Duodenal mucosa (tissue), 2 donors: ENCODE measurements at regions not wholly inside any gene's neighbourhood (a gene's known extent, or its start where the extent isn't known, plus 50 kb on each side); places are given as distances from the start of the nearest gene placed in this dataset.

Experiments
- H3K27ac ChIP-seq: one replicate; pipeline ENCODE4 v1.7.0; 2013; ENCODE audit warnings: low read depth, low read length
- H3K27me3 ChIP-seq, 2 donors: one replicate each; pipeline ENCODE4 v1.7.0; 2013; ENCODE audit warnings: low read length in 2 of 2, control low read depth in 1 of 2; ENCODE audit not compliant: insufficient read depth in 2 of 2, control insufficient read depth in 1 of 2
- H3K36me3 ChIP-seq, 2 donors: one replicate each; pipeline ENCODE4 v1.7.0; 2013; ENCODE audit warnings: low read length in 2 of 2, control low read depth in 1 of 2; ENCODE audit not compliant: insufficient read depth in 2 of 2, control insufficient read depth in 1 of 2
- H3K4me1 ChIP-seq, 2 donors: one replicate each; pipeline ENCODE4 v1.7.0; 2013; ENCODE audit warnings: low read length in 2 of 2, control low read depth in 1 of 2; ENCODE audit not compliant: insufficient read depth in 2 of 2, control insufficient read depth in 1 of 2
- H3K4me3 ChIP-seq, 2 donors: one replicate each; pipeline ENCODE4 v1.7.0; 2013; ENCODE audit warnings: low read length in 2 of 2, low read depth in 1 of 2
- H3K9ac ChIP-seq, 2 donors: one replicate each; pipeline ENCODE4 v1.7.0; 2013; ENCODE audit warnings: low read length in 2 of 2, low read depth in 1 of 2
- H3K9me3 ChIP-seq, 2 donors: one replicate each; pipeline ENCODE4 v1.7.0; 2013; ENCODE audit warnings: low read length in 2 of 2, control low read depth in 1 of 2; ENCODE audit not compliant: control insufficient read depth in 1 of 2

GRCh38 chr3:166123088-166123487 lies 285.9 kb upstream of the BCHE start:
- Histone ChIP-seq H3K9me3 (no peaks in the 10 kb centered on the region), H3K4me1 (no peaks in the 10 kb centered on the region), H3K27ac (no peak overlapping the region), H3K9ac (no peak overlapping the region), H3K27me3 (no peaks in the 10 kb centered on the region), H3K36me3 (no peaks in the 10 kb centered on the region), H3K4me3 (no peak overlapping the region)

DNA sequence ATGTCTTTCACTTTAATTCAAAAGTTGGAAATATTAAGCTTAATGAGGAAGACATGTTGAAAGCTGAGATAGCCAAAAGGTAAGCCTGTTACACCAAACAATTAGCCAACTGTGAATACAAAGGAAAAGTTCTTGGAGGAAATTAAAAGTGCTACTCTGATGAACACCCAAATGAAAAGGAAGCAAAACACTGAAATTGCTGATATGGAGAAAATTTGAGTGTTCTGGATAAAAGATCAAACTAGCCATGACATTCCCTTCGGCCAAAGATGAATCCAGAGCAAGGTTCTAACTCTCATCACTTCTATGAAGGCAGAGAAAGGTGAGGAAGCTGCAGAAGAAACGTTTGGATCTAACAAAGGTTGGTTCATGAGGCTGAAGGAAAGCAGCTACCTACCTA lies 280.8 kb upstream of the BCHE start:
- Histone ChIP-seq H3K9me3 (no peaks in the 10 kb centered on the region), H3K4me1 (no peaks in the 10 kb centered on the region), H3K36me3 (no peaks in the 10 kb centered on the region), H3K4me3 (no peak overlapping the region), H3K27ac (no peak overlapping the region), H3K27me3 (no peaks in the 10 kb centered on the region), H3K9ac (no peak overlapping the region)

- Histone ChIP-seq H3K9me3 (no peaks in the 10 kb centered on the region), H3K9ac (no peak overlapping the region), H3K27ac (no peak overlapping the region), H3K36me3 (no peaks in the 10 kb centered on the region), H3K27me3 (no peaks in the 10 kb centered on the region), H3K4me1 (no peaks in the 10 kb centered on the region), H3K4me3 (no peak overlapping the region)
Observed at GRCh38 chr3:166114448-166114847, 277.2 kb upstream of the BCHE start.

DNA sequence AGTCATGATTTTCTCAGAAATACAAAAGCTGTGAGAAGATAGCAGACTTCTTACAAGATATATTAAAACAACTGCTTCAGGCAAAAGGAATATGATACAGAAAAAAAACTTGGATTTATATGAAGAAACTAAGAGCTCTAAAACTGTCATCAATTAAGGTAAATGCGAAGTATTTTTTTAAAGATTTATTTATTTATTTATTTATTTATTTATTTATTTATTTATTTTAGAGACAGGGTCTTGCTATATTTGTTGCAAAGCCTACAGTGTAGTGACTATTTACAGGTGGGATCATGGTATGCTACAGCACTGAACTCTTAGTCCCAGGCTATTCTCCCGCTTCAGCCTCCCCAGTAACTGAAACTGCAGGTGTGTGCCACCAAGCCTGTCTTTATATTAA lies 274.3 kb upstream of the BCHE start:
- Histone ChIP-seq H3K9me3 (no peaks in the 10 kb centered on the region), H3K4me3 (no peak overlapping the region), H3K27me3 (no peaks in the 10 kb centered on the region), H3K4me1 (no peaks in the 10 kb centered on the region), H3K36me3 (no peaks in the 10 kb centered on the region), H3K9ac (no peak overlapping the region), H3K27ac (no peak overlapping the region)

DNA sequence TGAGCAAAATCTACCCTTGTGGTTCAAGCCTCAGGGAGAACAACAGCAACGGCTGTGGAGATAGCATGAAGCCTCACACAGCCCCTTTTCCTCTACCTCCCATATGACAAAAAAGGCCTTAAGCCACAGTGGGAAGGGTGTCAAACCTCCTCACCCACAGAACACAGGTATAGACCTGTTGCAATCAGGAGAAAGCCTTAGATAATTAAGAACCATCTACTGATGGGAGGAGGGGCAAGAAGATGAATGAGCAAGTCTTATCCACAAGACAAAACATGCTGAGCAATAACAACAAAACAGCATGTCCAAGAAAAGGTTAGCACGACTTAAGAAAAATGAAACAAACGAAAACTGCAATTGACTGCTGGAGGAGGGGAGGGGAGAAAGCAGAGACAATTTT lies 272.9 kb upstream of the BCHE start:
- Histone ChIP-seq H3K9me3 (no peaks in the 10 kb centered on the region), H3K27me3 (no peaks in the 10 kb centered on the region), H3K9ac (no peak overlapping the region), H3K36me3 (no peaks in the 10 kb centered on the region), H3K4me3 (no peak overlapping the region), H3K4me1 (no peaks in the 10 kb centered on the region), H3K27ac (no peak overlapping the region)

DNA sequence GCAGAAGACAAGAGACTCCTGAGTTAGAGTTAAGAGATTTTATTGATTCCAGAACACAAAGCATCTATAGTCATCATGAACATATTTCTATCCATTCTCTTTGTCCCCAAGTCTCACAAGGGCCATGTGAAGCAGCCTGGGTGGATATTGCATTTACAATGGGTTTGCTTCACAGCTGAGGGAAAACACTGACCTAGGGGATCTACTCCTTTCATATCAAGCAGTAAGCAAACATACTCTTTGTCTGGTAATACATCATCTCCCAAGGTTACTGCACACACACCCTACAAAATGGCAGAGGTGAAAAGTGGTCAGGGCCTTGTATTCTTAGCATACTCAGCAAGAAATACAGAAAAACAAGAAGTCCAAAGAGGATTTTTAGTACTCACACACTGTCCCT lies 267.7 kb upstream of the BCHE start:
- no peak overlapping the region for H3K4me3 ChIP-seq
- H3K4me1 ChIP-seq = no peaks in the 10 kb centered on the region
- H3K27me3 ChIP-seq = no peaks in the 10 kb centered on the region
- H3K27ac ChIP-seq = no peak overlapping the region
- H3K9me3 ChIP-seq = no peaks in the 10 kb centered on the region
- H3K36me3 ChIP-seq = no peaks in the 10 kb centered on the region
- no peak overlapping the region for H3K9ac ChIP-seq

GRCh38 chr3:166100730-166101129 lies 263.5 kb upstream of the BCHE start:
- Histone ChIP-seq H3K4me3 (no peak overlapping the region), H3K9me3 (no peaks in the 10 kb centered on the region), H3K9ac (no peak overlapping the region), H3K4me1 (no peaks in the 10 kb centered on the region), H3K36me3 (no peaks in the 10 kb centered on the region), H3K27me3 (no peaks in the 10 kb centered on the region), H3K27ac (no peak overlapping the region)

DNA sequence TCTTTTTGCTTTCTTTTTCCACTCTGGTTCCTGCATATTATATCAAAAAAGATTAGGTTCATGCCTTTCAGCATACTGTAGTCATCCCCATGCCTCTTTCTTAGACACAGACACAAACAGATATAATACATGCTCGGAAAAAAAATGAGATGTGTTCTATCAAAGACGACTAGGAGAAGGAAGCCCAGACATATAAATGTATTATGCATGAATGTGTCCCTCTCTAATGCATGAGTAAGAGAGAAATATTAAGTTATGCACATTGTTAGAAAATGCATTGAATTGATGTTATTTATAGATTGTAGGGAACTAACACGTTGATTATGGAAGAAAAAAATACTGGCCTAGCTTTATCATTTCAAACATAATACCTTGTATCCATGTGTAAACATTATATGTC lies 252.4 kb upstream of the BCHE start:
- Histone ChIP-seq H3K9me3 (no peaks in the 10 kb centered on the region), H3K4me3 (no peak overlapping the region), H3K27me3 (no peaks in the 10 kb centered on the region), H3K27ac (no peak overlapping the region), H3K4me1 (no peaks in the 10 kb centered on the region), H3K36me3 (no peaks in the 10 kb centered on the region), H3K9ac (no peak overlapping the region)

- Histone ChIP-seq H3K9me3 (no peaks in the 10 kb centered on the region), H3K27ac (no peak overlapping the region), H3K27me3 (no peaks in the 10 kb centered on the region), H3K36me3 (no peaks in the 10 kb centered on the region), H3K4me3 (no peak overlapping the region), H3K9ac (no peak overlapping the region), H3K4me1 (no peaks in the 10 kb centered on the region)
Observed at GRCh38 chr3:166085164-166085856, 248.1 kb upstream of the BCHE start.

DNA sequence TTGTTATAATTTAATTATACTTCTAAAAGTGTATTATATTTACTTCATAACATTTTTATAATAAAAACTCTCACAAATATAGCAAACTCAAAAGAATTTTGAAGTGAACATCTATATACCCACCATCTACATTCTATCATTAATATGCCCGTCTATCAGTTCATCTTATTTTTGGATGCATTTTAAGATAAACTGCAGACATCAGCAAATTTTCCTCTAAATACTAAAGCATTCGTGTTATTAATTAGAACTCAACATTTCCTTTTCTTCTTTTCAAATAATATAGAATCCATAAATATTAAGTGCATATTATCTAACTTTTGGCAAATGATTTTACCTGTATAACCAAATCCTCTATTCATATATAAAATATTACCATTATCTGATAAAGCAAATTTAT lies 242.9 kb upstream of the BCHE start:
- H3K4me3 ChIP-seq = no peak overlapping the region
- H3K27me3 ChIP-seq = no peaks in the 10 kb centered on the region
- H3K9ac ChIP-seq = no peak overlapping the region

DNA sequence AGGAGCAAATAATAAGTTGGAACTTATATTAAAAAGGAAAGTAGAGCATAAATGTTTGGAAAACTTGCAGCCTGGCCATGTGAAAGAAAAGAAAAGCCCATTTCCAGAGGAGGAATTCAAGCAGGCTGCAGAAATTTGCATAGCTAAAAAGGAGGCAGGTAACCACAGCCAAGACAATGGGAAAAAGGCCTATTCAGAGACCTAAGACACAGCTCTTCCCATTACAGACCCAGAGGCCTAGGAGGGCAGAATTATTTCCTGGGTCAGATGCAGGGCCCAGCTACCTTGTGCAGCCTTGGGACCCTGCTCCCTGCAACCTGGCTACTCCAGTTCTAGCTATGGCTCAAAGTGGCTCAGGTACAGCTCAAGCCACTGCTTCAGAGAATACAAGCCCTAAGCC lies 234.6 kb upstream of the BCHE start:
- Histone ChIP-seq H3K36me3 (no peaks in the 10 kb centered on the region), H3K9me3 (peaks cover 0 to 1% of the 10 kb centered on the region in 2 donors), H3K4me1 (no peaks in the 10 kb centered on the region), H3K4me3 (no peak overlapping the region), H3K27ac (no peak overlapping the region), H3K9ac (no peak overlapping the region), H3K27me3 (no peaks in the 10 kb centered on the region)

More for the DNA sequence above, 242.9 kb upstream of the BCHE start:
- no peaks in the 10 kb centered on the region for H3K9me3 ChIP-seq
- H3K27ac ChIP-seq = no peak overlapping the region
- no peaks in the 10 kb centered on the region for H3K36me3 ChIP-seq
- H3K4me1 ChIP-seq = no peaks in the 10 kb centered on the region
